Right lung (tissue), 2 donors: ENCODE measurements at regions not wholly inside any gene's neighbourhood (a gene's known extent, or its start where the extent isn't known, plus 50 kb on each side); places are given as distances from the start of the nearest gene placed in this dataset.
A peak's percentile ranks its signal among the peaks of the same experiment; 100 is the strongest.

Source experiments
- DNase-seq, 2 donors: peaks; one replicate each; pipeline ENCODE4 v3.0.0-alpha.2; 2013

- no peak for DNase-seq
Measured at GRCh38 chrX:40452031-40452430, 128.7 kb upstream of the ATP6AP2 start.

- DNase-seq: no peak
Measured at GRCh38 chrX:40449956-40450706, 130.6 kb upstream of the ATP6AP2 start.

- no peak for DNase-seq
Measured at GRCh38 chrX:40449396-40449795, 131.4 kb upstream of the ATP6AP2 start.

- DNase-seq: no peak
Measured at GRCh38 chrX:40448793-40449192, 132.0 kb upstream of the ATP6AP2 start.

GRCh38 chrX:40446921-40447320 is 133.8 kb upstream of the ATP6AP2 start:
- DNase-seq: no peak

- no peak for DNase-seq
Measured at GRCh38 chrX:40445691-40446090, 135.1 kb upstream of the ATP6AP2 start.

GRCh38 chrX:40444798-40445496 is 135.8 kb upstream of the ATP6AP2 start:
- DNase-seq: no peak

- no peak for DNase-seq
Measured at GRCh38 chrX:40444133-40444532, 136.6 kb upstream of the ATP6AP2 start.

GRCh38 chrX:40440866-40441265 is 139.9 kb upstream of the ATP6AP2 start:
- no peak for DNase-seq

- no peak for DNase-seq
Measured at GRCh38 chrX:40439625-40440532, 140.9 kb upstream of the ATP6AP2 start.

- no peak for DNase-seq
Measured at GRCh38 chrX:40437348-40437747, 143.4 kb upstream of the ATP6AP2 start.

GRCh38 chrX:40434947-40435346 is 145.8 kb upstream of the ATP6AP2 start:
- peak; percentile 37 to 42 for DNase-seq

GRCh38 chrX:40434443-40434842 is 146.3 kb upstream of the ATP6AP2 start:
- no peak for DNase-seq

GRCh38 chrX:40433160-40433559 is 147.6 kb upstream of the ATP6AP2 start:
- DNase-seq: no peak

- DNase-seq: no peak
Measured at GRCh38 chrX:40424259-40424658, 156.5 kb upstream of the ATP6AP2 start.

- no peak for DNase-seq
Measured at GRCh38 chrX:40423299-40423698, 157.5 kb upstream of the ATP6AP2 start.

GRCh38 chrX:40422021-40422420 is 158.7 kb upstream of the ATP6AP2 start:
- DNase-seq: no peak

- DNase-seq: no peak
Measured at GRCh38 chrX:40420899-40421729, 159.7 kb upstream of the ATP6AP2 start.

- no peak for DNase-seq
Measured at GRCh38 chrX:40418813-40419195, 162.0 kb upstream of the ATP6AP2 start.

GRCh38 chrX:40418146-40418812 is 162.5 kb upstream of the ATP6AP2 start:
- DNase-seq: no peak

- no peak for DNase-seq
Measured at GRCh38 chrX:40415675-40416074, 165.1 kb upstream of the ATP6AP2 start.
